H7 (cell line): ENCODE measurements at regions not wholly inside any gene's neighbourhood (a gene's known extent, or its start where the extent isn't known, plus 50 kb on each side); places are given as distances from the start of the nearest gene placed in this dataset.
A peak's percentile ranks its signal among the peaks of the same experiment; 100 is the strongest.

Source experiments
- DNase-seq: peaks from one replicate; pipeline ENCODE4 v3.0.0; 2012
- H3K27me3 ChIP-seq: 2 replicates; pipeline ENCODE4 v1.6.0; 2011; ENCODE audit warnings: mild to moderate bottlenecking, low read length; ENCODE audit not compliant: control insufficient read depth, insufficient read depth
- H3K36me3 ChIP-seq: replicated peaks from 2 replicates; pipeline ENCODE4 v1.5.1; 2011; ENCODE audit warnings: low read length; ENCODE audit not compliant: control insufficient read depth, insufficient read depth
- H3K4me3 ChIP-seq: 2 replicates; pipeline ENCODE4 v1.5.1; 2011; ENCODE audit warnings: low read depth, mild to moderate bottlenecking, control low read depth, low read length, moderate library complexity; ENCODE audit not compliant: insufficient read depth

- no peaks in the 10 kb centered on the region for H3K36me3 ChIP-seq
- peak; percentile 71 for DNase-seq
- H3K27me3 ChIP-seq = peaks cover 17% of the 10 kb centered on the region
- peak overlapping the region; percentile 28 for H3K4me3 ChIP-seq
Observed at GRCh38 chr20:62551407-62552323, 75.9 kb upstream of the GATA5 start.

GRCh38 chr20:62552613-62553012 lies 76.8 kb upstream of the GATA5 start:
- no peak overlapping the region for H3K4me3 ChIP-seq
- H3K27me3 ChIP-seq = peaks cover 17% of the 10 kb centered on the region
- peak; percentile 73 for DNase-seq
- H3K36me3 ChIP-seq = no peaks in the 10 kb centered on the region

GRCh38 chr20:62553136-62553837 lies 77.5 kb upstream of the GATA5 start:
- peak; percentile 66 for DNase-seq
- no peaks in the 10 kb centered on the region for H3K36me3 ChIP-seq
- H3K4me3 ChIP-seq = no peak overlapping the region
- peaks cover 17% of the 10 kb centered on the region for H3K27me3 ChIP-seq

GRCh38 chr20:62553838-62554161 lies 78.0 kb upstream of the GATA5 start:
- peak; percentile 62 for DNase-seq
- Histone ChIP-seq H3K27me3 (peaks cover 17% of the 10 kb centered on the region), H3K36me3 (no peaks in the 10 kb centered on the region), H3K4me3 (no peak overlapping the region)

- Histone ChIP-seq H3K4me3 (no peak overlapping the region), H3K27me3 (peaks cover 17% of the 10 kb centered on the region), H3K36me3 (no peaks in the 10 kb centered on the region)
- peak; percentile 70 for DNase-seq
Observed at GRCh38 chr20:62554214-62554897, 78.6 kb upstream of the GATA5 start.

- H3K4me3 ChIP-seq = no peak overlapping the region
- peak; percentile 61 for DNase-seq
- peaks cover 17% of the 10 kb centered on the region for H3K27me3 ChIP-seq
- no peaks in the 10 kb centered on the region for H3K36me3 ChIP-seq
Observed at GRCh38 chr20:62554898-62555641, 79.3 kb upstream of the GATA5 start.

GRCh38 chr20:62555642-62556420 lies 80.0 kb upstream of the GATA5 start:
- Histone ChIP-seq H3K27me3 (peaks cover 10% of the 10 kb centered on the region), H3K36me3 (no peaks in the 10 kb centered on the region), H3K4me3 (no peak overlapping the region)
- DNase-seq = peak; percentile 62

- no peak for DNase-seq
- no peaks in the 10 kb centered on the region for H3K27me3 ChIP-seq
- H3K36me3 ChIP-seq = no peaks in the 10 kb centered on the region
- no peak overlapping the region for H3K4me3 ChIP-seq
Observed at GRCh38 chr20:62557462-62557861, 81.7 kb upstream of the GATA5 start.

GRCh38 chr20:62557999-62558408 lies 82.2 kb upstream of the GATA5 start:
- Histone ChIP-seq H3K4me3 (no peak overlapping the region), H3K36me3 (no peaks in the 10 kb centered on the region), H3K27me3 (no peaks in the 10 kb centered on the region)
- no peak for DNase-seq

GRCh38 chr20:62558779-62559178 lies 83.0 kb upstream of the GATA5 start:
- H3K36me3 ChIP-seq = no peaks in the 10 kb centered on the region
- H3K4me3 ChIP-seq = no peak overlapping the region
- no peak for DNase-seq
- H3K27me3 ChIP-seq = no peaks in the 10 kb centered on the region

GRCh38 chr20:62560162-62560561 lies 82.1 kb upstream of the SLCO4A1 start:
- H3K36me3 ChIP-seq = no peaks in the 10 kb centered on the region
- H3K4me3 ChIP-seq = no peak overlapping the region
- no peak for DNase-seq
- no peaks in the 10 kb centered on the region for H3K27me3 ChIP-seq

- no peaks in the 10 kb centered on the region for H3K27me3 ChIP-seq
- no peak overlapping the region for H3K4me3 ChIP-seq
- H3K36me3 ChIP-seq = no peaks in the 10 kb centered on the region
- no peak for DNase-seq
Observed at GRCh38 chr20:62561182-62561581, 81.1 kb upstream of the SLCO4A1 start.

- Histone ChIP-seq H3K27me3 (no peaks in the 10 kb centered on the region), H3K36me3 (no peaks in the 10 kb centered on the region), H3K4me3 (no peak overlapping the region)
- no peak for DNase-seq
Observed at GRCh38 chr20:62561948-62562347, 80.4 kb upstream of the SLCO4A1 start.

- Histone ChIP-seq H3K36me3 (no peaks in the 10 kb centered on the region), H3K27me3 (no peaks in the 10 kb centered on the region), H3K4me3 (no peak overlapping the region)
- no peak for DNase-seq
Observed at GRCh38 chr20:62562831-62563230, 79.5 kb upstream of the SLCO4A1 start.
